GM12872 (cell line): ENCODE measurements at regions not wholly inside any gene's neighbourhood (a gene's known extent, or its start where the extent isn't known, plus 50 kb on each side); places are given as distances from the start of the nearest gene placed in this dataset.

Source experiments
- TF ChIP-seq, protein P1 (sequence below): IDR thresholded peaks from 3 replicates; pipeline ENCODE4 v1.5.1; 2011; ENCODE audit warnings: low read depth, mild to moderate bottlenecking, low read length, moderate library complexity; ENCODE audit not compliant: insufficient read depth

- TF ChIP-seq, protein P1, sequence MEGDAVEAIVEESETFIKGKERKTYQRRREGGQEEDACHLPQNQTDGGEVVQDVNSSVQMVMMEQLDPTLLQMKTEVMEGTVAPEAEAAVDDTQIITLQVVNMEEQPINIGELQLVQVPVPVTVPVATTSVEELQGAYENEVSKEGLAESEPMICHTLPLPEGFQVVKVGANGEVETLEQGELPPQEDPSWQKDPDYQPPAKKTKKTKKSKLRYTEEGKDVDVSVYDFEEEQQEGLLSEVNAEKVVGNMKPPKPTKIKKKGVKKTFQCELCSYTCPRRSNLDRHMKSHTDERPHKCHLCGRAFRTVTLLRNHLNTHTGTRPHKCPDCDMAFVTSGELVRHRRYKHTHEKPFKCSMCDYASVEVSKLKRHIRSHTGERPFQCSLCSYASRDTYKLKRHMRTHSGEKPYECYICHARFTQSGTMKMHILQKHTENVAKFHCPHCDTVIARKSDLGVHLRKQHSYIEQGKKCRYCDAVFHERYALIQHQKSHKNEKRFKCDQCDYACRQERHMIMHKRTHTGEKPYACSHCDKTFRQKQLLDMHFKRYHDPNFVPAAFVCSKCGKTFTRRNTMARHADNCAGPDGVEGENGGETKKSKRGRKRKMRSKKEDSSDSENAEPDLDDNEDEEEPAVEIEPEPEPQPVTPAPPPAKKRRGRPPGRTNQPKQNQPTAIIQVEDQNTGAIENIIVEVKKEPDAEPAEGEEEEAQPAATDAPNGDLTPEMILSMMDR, result no peak
Observed at GRCh38 chr3:72181251-72181650, 396.3 kb upstream of the PROK2 start.

GRCh38 chr3:72180405-72180804 lies 395.5 kb upstream of the PROK2 start:
- TF ChIP-seq, protein P1, result no peak

- TF ChIP-seq, protein P1, result no peak
Observed at GRCh38 chr3:72179107-72179464, 394.1 kb upstream of the PROK2 start.

DNA sequence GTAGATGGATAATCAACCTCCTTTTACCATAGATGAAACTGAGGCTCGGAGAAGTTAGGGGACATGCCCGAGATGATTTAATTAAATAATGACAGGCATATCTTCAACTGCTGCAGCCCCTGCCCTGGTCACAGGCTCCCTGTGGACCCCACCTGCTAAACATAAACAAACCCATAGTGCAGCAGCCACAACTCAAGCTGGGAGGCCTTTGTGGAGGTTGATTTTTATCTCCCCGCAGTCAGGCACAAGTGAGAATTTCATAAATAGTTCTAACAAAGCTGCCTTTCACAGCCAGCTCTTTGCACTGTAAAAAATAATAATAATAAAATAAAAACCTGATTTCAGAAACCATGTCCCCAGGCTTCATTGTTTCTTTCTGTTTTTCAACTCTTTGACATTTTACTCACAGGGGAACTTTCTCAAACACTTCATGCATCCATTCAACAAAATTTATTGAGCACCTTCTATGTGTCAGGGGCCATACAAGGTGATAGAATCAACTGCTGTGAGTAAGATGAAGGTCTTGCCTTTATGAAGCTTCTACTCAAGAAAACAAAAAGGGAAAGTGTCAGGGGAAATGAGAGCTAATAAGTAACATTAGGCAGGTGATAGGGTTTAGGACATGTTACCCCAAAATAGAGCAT lies 393.6 kb upstream of the PROK2 start:
- TF ChIP-seq, protein P1, result no peak

DNA sequence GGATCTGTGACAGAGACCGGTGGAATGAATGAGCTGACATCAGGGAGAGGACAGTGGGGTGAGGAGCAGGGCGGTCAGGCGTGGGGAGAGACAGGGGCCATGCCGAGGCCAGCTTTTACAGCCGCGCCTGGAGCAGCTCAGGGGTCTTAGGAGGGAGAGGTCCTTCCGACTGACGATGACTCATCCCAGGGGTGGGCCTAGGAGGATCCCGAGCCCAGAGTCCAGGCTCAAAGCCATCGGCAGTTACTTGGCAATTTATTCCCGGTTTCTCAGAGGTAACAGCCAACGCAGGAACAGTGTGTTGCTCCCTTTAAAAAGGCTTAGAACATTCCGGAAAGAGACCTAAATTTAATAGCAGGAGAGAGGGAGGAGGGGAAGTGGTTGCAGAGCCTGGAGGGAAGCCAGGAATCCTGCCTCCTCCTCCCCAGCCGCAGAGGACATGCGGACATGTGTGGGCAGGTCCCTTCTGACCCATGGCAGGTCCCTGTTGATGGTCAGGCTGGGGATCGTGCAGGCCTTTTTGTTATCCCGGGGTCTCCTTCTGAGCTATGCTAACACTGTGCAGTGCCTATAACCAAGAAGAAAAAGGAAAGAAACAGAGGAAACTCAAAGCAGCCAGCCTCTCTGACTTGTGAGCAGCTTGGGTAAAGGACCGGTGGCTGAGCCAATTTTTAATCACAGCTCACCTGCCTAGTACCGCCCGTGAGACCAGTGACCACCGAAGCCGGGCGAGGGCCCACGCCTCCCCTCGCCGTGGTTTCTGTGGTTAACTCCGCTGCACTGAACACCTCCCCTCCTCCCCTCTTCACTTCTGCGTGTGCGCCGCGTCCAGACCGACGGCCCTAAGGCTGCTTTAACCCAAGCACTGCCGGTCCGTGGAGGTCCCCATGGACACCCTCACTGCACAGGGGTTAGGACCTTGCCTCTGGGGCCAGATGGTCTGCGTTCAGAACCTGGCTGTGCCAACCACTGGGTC lies 392.4 kb upstream of the PROK2 start:
- TF ChIP-seq, protein P1, result no peak

- TF ChIP-seq, protein P1, result no peak
Observed at GRCh38 chr3:72176537-72177041, 391.6 kb upstream of the PROK2 start.

- TF ChIP-seq, protein P1, result no peak
Observed at GRCh38 chr3:72175296-72175858, 390.4 kb upstream of the PROK2 start.
